MM.1S (cell line): ENCODE measurements at regions not wholly inside any gene's neighbourhood (a gene's known extent, or its start where the extent isn't known, plus 50 kb on each side); places are given as distances from the start of the nearest gene placed in this dataset.
"Not testable (repeated sequence)": the region's sequence is repeated elsewhere in the genome, so short reads cannot be mapped to it uniquely, and the experiment has no call there.

Source experiments
- DNase-seq: peaks from one replicate; pipeline ENCODE4 v3.0.0-alpha.2; 2015
- H2AFZ ChIP-seq: fragments of 300-600 bp; sonication (generic); 2 replicates; pipeline ENCODE4 v1.6.0; 2016; ENCODE audit warnings: antibody characterized with exemption, low read length
- H3F3A ChIP-seq: fragments of 300-600 bp; sonication (generic); 2 replicates; pipeline ENCODE4 v1.6.1; 2016; ENCODE audit warnings: mild to moderate bottlenecking, antibody characterized with exemption, low read length, moderate library complexity, mixed read lengths; ENCODE audit not compliant: insufficient read depth
- H3K27ac ChIP-seq: fragments of 300-600 bp; sonication (generic); 2 replicates; pipeline ENCODE4 v1.5.1; 2016; ENCODE audit warnings: mild to moderate bottlenecking, low read length
- H3K27me3 ChIP-seq: fragments of 300-600 bp; sonication (generic); replicated peaks from 2 replicates; pipeline ENCODE4 v1.6.0; 2016; ENCODE audit warnings: low read length; ENCODE audit not compliant: insufficient read depth
- H3K36me3 ChIP-seq: fragments of 300-600 bp; sonication (generic); replicated peaks from 2 replicates; pipeline ENCODE4 v1.6.1; 2016; ENCODE audit warnings: mild to moderate bottlenecking, low read length, mixed read lengths; ENCODE audit not compliant: insufficient read depth
- H3K4me1 ChIP-seq: fragments of 300-600 bp; sonication (generic); 2 replicates; pipeline ENCODE4 v1.6.1; 2016; ENCODE audit warnings: low read length, mixed read lengths
- H3K4me2 ChIP-seq: fragments of 300-600 bp; sonication (generic); 2 replicates; pipeline ENCODE4 v1.6.0; 2016; ENCODE audit warnings: low read depth, low read length
- H3K4me3 ChIP-seq: fragments of 300-600 bp; sonication (generic); 2 replicates; pipeline ENCODE4 v1.5.1; 2016; ENCODE audit warnings: low read length, mixed read lengths
- H3K79me2 ChIP-seq: fragments of 300-600 bp; sonication (generic); 2 replicates; pipeline ENCODE4 v1.6.1; 2016; ENCODE audit warnings: mixed run types, low read length, mixed read lengths
- H3K9ac ChIP-seq: fragments of 300-600 bp; sonication (generic); 2 replicates; pipeline ENCODE4 v1.6.1; 2016; ENCODE audit warnings: low read length, mixed read lengths
- H3K9me2 ChIP-seq: fragments of 300-600 bp; sonication (generic); replicated peaks from 2 replicates; pipeline ENCODE4 v1.6.1; 2016; ENCODE audit warnings: mild to moderate bottlenecking, low read length, mixed read lengths; ENCODE audit not compliant: insufficient read depth
- H3K9me3 ChIP-seq: fragments of 300-600 bp; sonication (generic); replicated peaks from 2 replicates; pipeline ENCODE4 v1.6.1; 2016; ENCODE audit warnings: mild to moderate bottlenecking, low read length, mixed read lengths; ENCODE audit not compliant: insufficient read depth
- H4K20me1 ChIP-seq: fragments of 300-600 bp; sonication (generic); 2 replicates; pipeline ENCODE4 v1.6.1; 2016; ENCODE audit warnings: mild to moderate bottlenecking, low read length, moderate library complexity, mixed read lengths; ENCODE audit not compliant: insufficient read depth
- CTCF ChIP-seq: fragments of 300-600 bp; sonication (generic); IDR thresholded peaks from 2 replicates; pipeline ENCODE4 v1.5.1; 2016; ENCODE audit warnings: antibody characterized with exemption, low read length, mixed read lengths
- EZH2 ChIP-seq: fragments of 300-600 bp; sonication (generic); optimal IDR thresholded peaks from 2 replicates; pipeline ENCODE3; 2017; ENCODE audit warnings: low read depth, mild to moderate bottlenecking, antibody characterized with exemption, low read length, mixed read lengths
- EZH2phosphoT487 ChIP-seq: fragments of 300-600 bp; sonication (generic); IDR thresholded peaks from 2 replicates; pipeline ENCODE4 v1.6.1; 2018; ENCODE audit warnings: antibody characterized with exemption, low read length

DNA sequence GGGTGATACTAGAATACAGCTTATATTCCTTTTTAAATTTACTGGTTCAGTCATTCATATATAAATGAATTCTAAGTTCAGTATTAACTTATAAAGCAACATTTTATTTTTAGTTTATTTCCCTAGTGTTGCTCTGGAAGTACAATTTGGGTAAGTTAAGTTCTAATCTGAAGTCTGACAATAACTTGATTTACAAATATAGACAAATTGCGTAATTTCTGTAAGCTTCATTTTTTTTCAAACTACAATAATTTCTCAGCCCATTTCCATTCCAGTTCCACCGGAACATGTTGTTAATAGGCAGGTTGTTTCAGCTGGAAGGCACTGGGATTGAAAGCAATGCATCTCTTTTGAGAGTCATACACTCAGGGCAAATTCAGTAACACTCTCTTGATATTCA, 2000.7 kb downstream of the OLFM4 start:
- TF ChIP-seq CTCF (no peak), EZH2phosphoT487 (no peak), EZH2 (no peak)
- Histone ChIP-seq H3K27me3 (no peaks in the 10 kb centered on the region), H3K79me2 (no peaks in the 10 kb centered on the region), H4K20me1 (no peaks in the 10 kb centered on the region), H3K4me1 (no peaks in the 10 kb centered on the region), H3F3A (no peaks in the 10 kb centered on the region), H3K9me2 (no peaks in the 10 kb centered on the region), H3K4me3 (no peak overlapping the region), H3K27ac (no peak overlapping the region), H3K9ac (no peak overlapping the region), H3K4me2 (no peak overlapping the region), H2AFZ (no peak overlapping the region), H3K9me3 (no peaks in the 10 kb centered on the region), H3K36me3 (no peaks in the 10 kb centered on the region)
- no peak for DNase-seq

- Histone ChIP-seq H3K4me1 (no peaks in the 10 kb centered on the region), H3K79me2 (no peaks in the 10 kb centered on the region), H3F3A (no peaks in the 10 kb centered on the region), H3K36me3 (no peaks in the 10 kb centered on the region), H4K20me1 (no peaks in the 10 kb centered on the region), H3K27ac (no peak overlapping the region), H3K4me2 (no peak overlapping the region), H3K4me3 (no peak overlapping the region), H2AFZ (no peak overlapping the region), H3K9me2 (no peaks in the 10 kb centered on the region), H3K9ac (no peak overlapping the region), H3K27me3 (no peaks in the 10 kb centered on the region), H3K9me3 (no peaks in the 10 kb centered on the region)
- TF ChIP-seq EZH2 (no peak), CTCF (no peak), EZH2phosphoT487 (no peak)
- DNase-seq, result no peak
These were observed 2009.6 kb downstream of the OLFM4 start for GRCh38 chr13:55038230-55038629.

DNA sequence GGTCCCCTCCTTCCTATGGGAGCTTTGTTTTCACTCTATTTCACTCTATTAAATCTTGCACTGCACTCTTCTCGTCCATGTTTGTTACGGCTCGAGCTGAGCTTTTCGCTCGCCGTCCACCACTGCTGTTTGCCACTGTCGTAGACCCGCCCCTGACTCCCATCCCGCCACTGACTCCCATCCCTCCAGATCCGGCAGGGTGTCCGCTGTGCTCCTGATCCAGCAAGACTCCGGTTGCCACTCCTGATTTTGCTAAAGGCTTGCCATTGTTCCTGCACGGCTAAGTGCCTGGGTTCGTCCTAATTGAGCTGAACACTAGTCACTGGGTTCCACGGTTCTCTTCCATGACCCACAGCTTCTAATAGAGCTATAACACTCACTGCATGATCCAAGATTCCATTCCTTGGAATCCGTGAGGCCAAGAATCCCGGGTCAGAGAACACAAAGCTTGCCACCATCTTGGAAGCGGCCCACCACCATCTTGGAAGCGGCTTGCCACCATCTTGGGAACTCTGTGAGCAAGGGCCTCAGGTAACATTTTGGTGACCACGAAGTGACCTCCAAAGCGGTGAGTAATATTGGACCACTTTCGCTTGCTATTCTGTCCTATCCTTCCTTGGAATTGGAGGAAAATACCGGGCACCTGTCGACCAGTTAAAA, 2025.4 kb downstream of the OLFM4 start:
- H3K36me3 ChIP-seq, DNase-seq, H3K27me3 ChIP-seq, H3K4me2 ChIP-seq, H3K4me3 ChIP-seq, H3K27ac ChIP-seq, H3F3A ChIP-seq, H3K9me2 ChIP-seq, H3K4me1 ChIP-seq, H3K9me3 ChIP-seq, H4K20me1 ChIP-seq, H2AFZ ChIP-seq, H3K79me2 ChIP-seq, H3K9ac ChIP-seq: not testable (repeated sequence)

- H2AFZ ChIP-seq, DNase-seq, H3K4me2 ChIP-seq, H3F3A ChIP-seq, H4K20me1 ChIP-seq, H3K9ac ChIP-seq, H3K9me3 ChIP-seq, H3K9me2 ChIP-seq, H3K27ac ChIP-seq, H3K4me3 ChIP-seq, H3K4me1 ChIP-seq, H3K79me2 ChIP-seq, H3K36me3 ChIP-seq, H3K27me3 ChIP-seq: not testable (repeated sequence)
These were observed 2027.1 kb downstream of the OLFM4 start for GRCh38 chr13:55055666-55056065.
